K562 (cell line): ENCODE measurements at regions not wholly inside any gene's neighbourhood (a gene's known extent, or its start where the extent isn't known, plus 50 kb on each side); places are given as distances from the start of the nearest gene placed in this dataset.

Source experiments
- CREB1 ChIP-seq, 2 experiments: sonication (generic) in 1 of 2; formaldehyde crosslinking in 1 of 2; IDR thresholded peaks; 2 replicates each; pipeline versions ENCODE4 v1.6.1 to v1.8.0; 2012 to 2022; ENCODE audit warnings: inconsistent platforms in 1 of 2, mild to moderate bottlenecking in 1 of 2, missing genetic modification reagents in 1 of 2, moderate library complexity in 1 of 2
- HDGF ChIP-seq: fragments of 450-650 bp; IDR thresholded peaks from 2 replicates; pipeline ENCODE4 v1.6.1; 2016
- LARP7 ChIP-seq: fragments of 450-650 bp; IDR thresholded peaks from 2 replicates; pipeline ENCODE4 v1.6.1; 2016
- MEIS2 ChIP-seq: fragments of 450-650 bp; IDR thresholded peaks from 2 replicates; pipeline ENCODE4 v1.6.1; 2014; ENCODE audit warnings: mild to moderate bottlenecking; ENCODE audit not compliant: partially characterized antibody
- NUFIP1 ChIP-seq: fragments of 450-650 bp; IDR thresholded peaks from 2 replicates; pipeline ENCODE4 v1.6.1; 2018; ENCODE audit not compliant: partially characterized antibody
- PKNOX1 ChIP-seq: fragments of 450-650 bp; IDR thresholded peaks from 2 replicates; pipeline ENCODE4 v1.6.1; 2016
- PRPF4 ChIP-seq: fragments of 200-400 bp; formaldehyde crosslinking; IDR thresholded peaks from one replicate; pipeline ENCODE4 v1.6.1; 2017; ENCODE audit warnings: low read length, low read depth, mild to moderate bottlenecking; ENCODE audit not compliant: insufficient read depth, poor library complexity, severe bottlenecking
- RB1 ChIP-seq: fragments of 450-650 bp; IDR thresholded peaks from 2 replicates; pipeline ENCODE4 v1.6.1; 2017; ENCODE audit warnings: low read depth, mild to moderate bottlenecking
- RERE ChIP-seq: sonication (generic); formaldehyde crosslinking; IDR thresholded peaks from 2 replicates; pipeline ENCODE4 v1.8.0; 2023; ENCODE audit warnings: missing genetic modification reagents, mild to moderate bottlenecking, borderline replicate concordance
- THRAP3 ChIP-seq: fragments of 450-650 bp; IDR thresholded peaks from 2 replicates; pipeline ENCODE4 v1.6.1; 2016; ENCODE audit warnings: mild to moderate bottlenecking, inconsistent platforms, borderline replicate concordance
- ZKSCAN3 ChIP-seq: fragments of 250-450 bp; sonication (Bioruptor Pico); IDR thresholded peaks from 2 replicates; pipeline ENCODE4 v1.4.0; 2020
- ZNF165 ChIP-seq: fragments of 250-450 bp; sonication (Bioruptor Pico); IDR thresholded peaks from 2 replicates; pipeline ENCODE4 v1.4.0; 2020; ENCODE audit warnings: borderline replicate concordance
- ZNF184 ChIP-seq: sonication (generic); formaldehyde crosslinking; IDR thresholded peaks from 2 replicates; pipeline ENCODE4 v1.5.0; 2020; ENCODE audit warnings: missing genetic modification reagents
- ZNF511 ChIP-seq: sonication (generic); formaldehyde crosslinking; IDR thresholded peaks from 2 replicates; pipeline ENCODE4 v1.8.0; 2022; ENCODE audit warnings: mild to moderate bottlenecking, missing genetic modification reagents

GRCh38 chr2:59266453-59266852, 1025.3 kb upstream of the FANCL start (continued):
- TF ChIP-seq RERE = no peak
- TF ChIP-seq ZNF511 (CRISPR knock-in tag) = no peak
- TF ChIP-seq CREB1 (IDR thresholded peaks at IDR 0.05) = no peak
- TF ChIP-seq CREB1 (CRISPR knock-in tag; IDR thresholded peaks at IDR 0.05) = no peak
- TF ChIP-seq PKNOX1 = no peak
- no peak for TF ChIP-seq NUFIP1
- no peak for TF ChIP-seq HDGF
- no peak for TF ChIP-seq THRAP3
- TF ChIP-seq ZNF184 (CRISPR knock-in tag) = no peak
- TF ChIP-seq ZKSCAN3 (CRISPR knock-in tag) = no peak
- TF ChIP-seq MEIS2 = no peak
- no peak for TF ChIP-seq ZNF165 (CRISPR knock-in tag)
- no peak for TF ChIP-seq RB1
- no peak for TF ChIP-seq LARP7
- no peak for TF ChIP-seq PRPF4
- TF ChIP-seq, all 486 proteins: peak for 0
